ENCODE measurements at regions not wholly inside any gene's neighbourhood (a gene's known extent, or its start where the extent isn't known, plus 50 kb on each side); places are given as distances from the start of the nearest gene placed in this dataset.
"Not testable (repeated sequence)": the region's sequence is repeated elsewhere in the genome, so short reads cannot be mapped to it uniquely, and the experiment has no call there.

DNA sequence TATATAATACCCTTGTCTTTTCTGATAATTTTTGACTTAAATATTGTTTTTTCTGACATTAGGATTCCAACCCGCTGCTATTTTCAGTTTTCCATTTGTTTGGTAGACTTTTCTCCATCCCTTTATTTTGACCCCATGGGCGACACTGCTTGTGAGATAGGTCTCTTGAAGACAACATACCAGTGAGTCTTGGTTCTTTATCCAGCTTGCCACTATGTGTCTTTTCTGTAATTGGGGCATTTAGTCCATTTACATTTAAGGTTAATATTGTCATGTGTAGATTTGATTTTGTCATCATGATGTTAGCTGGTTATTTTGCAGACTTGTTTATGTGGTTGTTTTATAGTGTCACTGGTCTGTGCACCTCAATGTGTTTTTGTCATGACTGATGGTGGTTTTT, 67.7 kb upstream of the IRAK1BP1 start:
- DNase-seq (ENCODE audit: extremely low spot score) = no peak
- ChIA-PET CTCF (no interaction called here), POLR2A (no interaction called here)
- TF ChIP-seq ELF4 (IDR thresholded peaks at IDR 0.05) (no peak), NFRKB (IDR thresholded peaks at IDR 0.05) (no peak), CTBP1 (IDR thresholded peaks at IDR 0.05; ENCODE audit: borderline replicate concordance) (no peak), HDGF (IDR thresholded peaks at IDR 0.05; ENCODE audit: borderline replicate concordance) (no peak), FOXK2 (IDR thresholded peaks at IDR 0.05) (no peak), ZNF384 (IDR thresholded peaks at IDR 0.05) (no peak), L3MBTL2 (conservative IDR thresholded peaks at IDR 0.05) (no peak), SUZ12 (IDR thresholded peaks at IDR 0.05) (no peak), ARNT (IDR thresholded peaks at IDR 0.05) (no peak), LEF1 (IDR thresholded peaks at IDR 0.05; ENCODE audit: borderline replicate concordance) (no peak), SP1 (IDR thresholded peaks at IDR 0.05) (no peak), BHLHE40 (IDR thresholded peaks at IDR 0.05; ENCODE audit: borderline replicate concordance) (no peak), FOXA1 (IDR thresholded peaks at IDR 0.05) (no peak), FOXM1 (IDR thresholded peaks at IDR 0.05; ENCODE audit: borderline replicate concordance) (no peak), TARDBP (IDR thresholded peaks at IDR 0.05) (no peak)
- TF ChIP-seq, protein P1, sequence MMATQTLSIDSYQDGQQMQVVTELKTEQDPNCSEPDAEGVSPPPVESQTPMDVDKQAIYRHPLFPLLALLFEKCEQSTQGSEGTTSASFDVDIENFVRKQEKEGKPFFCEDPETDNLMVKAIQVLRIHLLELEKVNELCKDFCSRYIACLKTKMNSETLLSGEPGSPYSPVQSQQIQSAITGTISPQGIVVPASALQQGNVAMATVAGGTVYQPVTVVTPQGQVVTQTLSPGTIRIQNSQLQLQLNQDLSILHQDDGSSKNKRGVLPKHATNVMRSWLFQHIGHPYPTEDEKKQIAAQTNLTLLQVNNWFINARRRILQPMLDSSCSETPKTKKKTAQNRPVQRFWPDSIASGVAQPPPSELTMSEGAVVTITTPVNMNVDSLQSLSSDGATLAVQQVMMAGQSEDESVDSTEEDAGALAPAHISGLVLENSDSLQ (IDR thresholded peaks at IDR 0.05) = no peak

DNA sequence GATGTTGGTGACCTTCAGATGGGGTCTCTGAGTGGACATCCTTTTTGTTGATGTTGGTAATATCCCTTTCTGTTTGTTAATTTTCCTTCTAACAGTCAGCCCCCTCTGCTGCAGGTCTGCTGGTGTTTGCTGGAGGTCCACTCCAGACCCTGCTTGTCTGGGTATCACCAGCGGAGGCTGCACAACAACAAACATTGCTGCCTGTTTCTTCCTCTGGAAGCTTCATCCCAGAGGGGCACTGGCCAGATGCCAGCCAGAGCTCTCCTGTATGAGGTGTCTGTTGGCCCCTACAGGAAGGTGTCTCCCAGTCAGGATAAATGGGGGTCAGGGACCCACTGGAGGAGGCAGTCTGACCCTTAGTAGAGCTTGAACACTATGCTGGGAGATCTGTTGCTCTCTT, 60.6 kb upstream of the IRAK1BP1 start:
- not testable (repeated sequence) for DNase-seq (ENCODE audit: extremely low spot score)

DNA sequence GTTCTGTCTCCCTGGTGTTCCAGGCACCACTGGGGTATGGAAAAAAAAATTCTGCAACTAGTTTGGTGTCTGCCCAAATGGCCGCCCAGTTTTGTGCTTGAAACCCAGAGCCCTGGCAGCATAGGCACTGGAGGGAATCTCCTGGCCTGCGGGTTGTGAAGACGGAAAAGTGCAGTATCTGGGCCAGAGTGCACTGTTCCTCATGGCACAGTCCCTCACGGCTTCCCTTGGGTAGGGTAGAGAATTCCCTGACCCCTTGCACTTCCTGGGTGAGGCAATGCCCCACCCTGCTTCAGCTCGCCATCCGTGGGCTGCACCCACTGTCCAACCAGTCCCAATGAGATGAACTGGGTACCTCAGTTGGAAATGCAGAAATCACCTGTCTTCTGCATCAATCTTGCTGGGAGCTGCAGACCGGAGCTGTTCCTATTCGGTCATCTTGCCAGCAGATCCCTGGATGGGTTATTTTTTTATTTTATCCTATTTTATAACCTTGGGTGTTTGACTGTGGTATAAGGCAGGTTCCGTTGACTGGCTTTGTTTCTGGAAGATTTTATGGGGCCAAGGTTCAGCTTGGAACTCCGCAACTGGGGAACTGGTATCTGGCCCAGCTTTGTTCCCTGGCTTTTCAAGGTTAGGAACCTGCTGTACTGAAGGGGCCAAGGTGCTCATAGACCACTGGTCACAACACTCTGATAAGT, 59.5 kb upstream of the IRAK1BP1 start:
- DNase-seq (ENCODE audit: extremely low spot score); POLR2A ChIA-PET; CTCF ChIA-PET: not testable (repeated sequence)

More for the DNA sequence above, 60.6 kb upstream of the IRAK1BP1 start:
- CTCF ChIA-PET, POLR2A ChIA-PET: not testable (repeated sequence)

DNA sequence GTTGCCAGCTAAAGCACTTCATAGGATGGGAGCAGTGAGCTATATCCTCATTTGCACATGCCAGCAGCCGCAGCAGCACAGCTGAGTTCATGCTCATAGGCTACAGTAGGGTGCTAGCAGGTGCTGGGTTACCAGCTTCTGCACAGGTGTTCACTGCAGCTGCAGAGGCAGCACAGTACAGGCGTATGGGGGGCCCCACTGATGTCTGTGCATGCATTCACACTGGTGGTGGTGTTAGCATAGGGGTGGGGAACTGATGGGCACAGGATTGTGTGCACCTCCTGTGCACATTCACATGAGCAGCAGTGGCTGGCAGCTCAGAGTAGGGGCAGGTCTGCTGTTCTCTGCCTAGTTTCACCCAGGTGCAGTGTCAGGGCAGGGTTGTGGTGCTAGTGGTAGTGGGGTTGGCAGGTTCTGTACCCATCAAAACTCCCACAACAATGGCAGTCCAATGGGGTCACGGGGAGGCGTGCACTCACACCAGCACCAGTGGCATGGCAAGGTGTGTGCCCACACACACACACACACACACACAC, 58.9 kb upstream of the IRAK1BP1 start:
- no peak for DNase-seq (ENCODE audit: extremely low spot score)
- TF ChIP-seq FOXM1 (IDR thresholded peaks at IDR 0.05; ENCODE audit: borderline replicate concordance) (no peak), HDGF (IDR thresholded peaks at IDR 0.05; ENCODE audit: borderline replicate concordance) (no peak), SUZ12 (IDR thresholded peaks at IDR 0.05) (no peak), TARDBP (IDR thresholded peaks at IDR 0.05) (no peak), L3MBTL2 (conservative IDR thresholded peaks at IDR 0.05) (no peak), CTBP1 (IDR thresholded peaks at IDR 0.05; ENCODE audit: borderline replicate concordance) (no peak), NFRKB (IDR thresholded peaks at IDR 0.05) (no peak), ARNT (IDR thresholded peaks at IDR 0.05) (no peak), LEF1 (IDR thresholded peaks at IDR 0.05; ENCODE audit: borderline replicate concordance) (no peak), ELF4 (IDR thresholded peaks at IDR 0.05) (no peak), FOXK2 (IDR thresholded peaks at IDR 0.05) (no peak), FOXA1 (IDR thresholded peaks at IDR 0.05) (no peak), ZNF384 (IDR thresholded peaks at IDR 0.05) (no peak)
- TF ChIP-seq, protein P1 (IDR thresholded peaks at IDR 0.05) = no peak
- ChIA-PET CTCF (no interaction called here), POLR2A (no interaction called here)

DNA sequence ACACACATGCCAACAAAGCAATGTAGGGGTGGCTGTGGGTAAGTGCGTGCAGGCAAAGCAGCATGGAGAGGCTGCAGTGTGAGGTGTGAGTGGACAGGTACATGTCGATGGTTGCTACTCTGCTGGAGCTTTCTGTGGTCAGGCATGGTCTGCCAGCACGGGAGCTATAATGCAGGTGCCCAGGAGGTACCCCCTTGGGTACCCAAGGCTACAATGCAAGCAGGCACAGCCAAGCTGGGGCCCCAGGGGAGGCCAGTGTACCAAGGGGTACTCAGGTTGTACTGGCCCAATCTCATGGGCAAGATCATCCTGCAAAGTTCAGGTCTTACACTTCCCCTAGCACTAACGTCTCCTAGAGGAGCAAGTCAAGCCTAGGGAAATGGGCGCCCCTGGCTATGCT, 58.4 kb upstream of the IRAK1BP1 start:
- TF ChIP-seq FOXA1 (IDR thresholded peaks at IDR 0.05) = no peak
- no peak for TF ChIP-seq BHLHE40 (IDR thresholded peaks at IDR 0.05; ENCODE audit: borderline replicate concordance)
- TF ChIP-seq, protein P1 (IDR thresholded peaks at IDR 0.05) = no peak
- TF ChIP-seq L3MBTL2 (conservative IDR thresholded peaks at IDR 0.05) = no peak
- no peak for TF ChIP-seq NFRKB (IDR thresholded peaks at IDR 0.05)
- no peak for TF ChIP-seq FOXM1 (IDR thresholded peaks at IDR 0.05; ENCODE audit: borderline replicate concordance)
- no peak for TF ChIP-seq ZNF384 (IDR thresholded peaks at IDR 0.05)
- TF ChIP-seq CTBP1 (IDR thresholded peaks at IDR 0.05; ENCODE audit: borderline replicate concordance) = no peak
- TF ChIP-seq SP1 (IDR thresholded peaks at IDR 0.05) = no peak
- no peak for TF ChIP-seq ELF4 (IDR thresholded peaks at IDR 0.05)
- TF ChIP-seq HDGF (IDR thresholded peaks at IDR 0.05; ENCODE audit: borderline replicate concordance) = no peak
- no peak for TF ChIP-seq FOXK2 (IDR thresholded peaks at IDR 0.05)
- no peak for TF ChIP-seq SUZ12 (IDR thresholded peaks at IDR 0.05)
- TF ChIP-seq TARDBP (IDR thresholded peaks at IDR 0.05) = no peak
- TF ChIP-seq ARNT (IDR thresholded peaks at IDR 0.05) = no peak
- no peak for TF ChIP-seq LEF1 (IDR thresholded peaks at IDR 0.05; ENCODE audit: borderline replicate concordance)
- no peak for DNase-seq (ENCODE audit: extremely low spot score)
- ChIA-PET POLR2A (no interaction called here), CTCF (no interaction called here)

DNA sequence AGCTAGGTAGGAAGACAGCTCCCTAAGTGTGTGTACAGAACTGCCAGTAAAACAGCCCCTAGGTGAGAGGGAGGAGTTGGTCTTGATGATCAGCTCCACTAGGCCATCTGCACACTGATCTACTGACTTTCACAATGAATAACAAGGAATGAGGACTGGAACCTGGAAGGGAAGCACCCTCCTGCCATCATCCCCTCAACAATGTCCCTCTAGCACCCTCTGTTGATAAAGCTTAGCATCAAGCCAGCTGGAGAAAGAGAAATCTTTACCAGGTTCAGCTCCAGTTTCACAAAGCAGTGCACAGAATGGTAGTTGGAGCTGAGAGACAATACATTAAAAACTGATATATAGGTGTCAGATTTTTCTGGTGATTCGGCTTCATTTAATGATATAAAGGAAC, 57.2 kb upstream of the IRAK1BP1 start:
- no peak for TF ChIP-seq SUZ12 (IDR thresholded peaks at IDR 0.05)
- no peak for TF ChIP-seq TARDBP (IDR thresholded peaks at IDR 0.05)
- TF ChIP-seq ARNT (IDR thresholded peaks at IDR 0.05) = no peak
- no peak for TF ChIP-seq CTBP1 (IDR thresholded peaks at IDR 0.05; ENCODE audit: borderline replicate concordance)
- no peak for TF ChIP-seq HDGF (IDR thresholded peaks at IDR 0.05; ENCODE audit: borderline replicate concordance)
- TF ChIP-seq FOXK2 (IDR thresholded peaks at IDR 0.05) = no peak
- no peak for TF ChIP-seq SP1 (IDR thresholded peaks at IDR 0.05)
- no peak for TF ChIP-seq FOXA1 (IDR thresholded peaks at IDR 0.05)
- TF ChIP-seq BHLHE40 (IDR thresholded peaks at IDR 0.05; ENCODE audit: borderline replicate concordance) = no peak
- TF ChIP-seq FOXM1 (IDR thresholded peaks at IDR 0.05; ENCODE audit: borderline replicate concordance) = no peak
- no peak for TF ChIP-seq ZNF384 (IDR thresholded peaks at IDR 0.05)
- no peak for TF ChIP-seq L3MBTL2 (conservative IDR thresholded peaks at IDR 0.05)
- POLR2A ChIA-PET = interaction anchor here (0.7 kb wide), 1 partner anchor 13 kb away, joined by 4 read pairs; no protein-coding TSS in a partner anchor
- DNase-seq (ENCODE audit: extremely low spot score) = peak; percentile 34
- CTCF ChIA-PET = interaction anchor here (0.5 to 0.8 kb wide), 4 partner anchors 14 to 444 kb away, joined by 3 read pairs; no protein-coding TSS in a partner anchor
